GM10248 (cell line): ENCODE measurements at regions not wholly inside any gene's neighbourhood (a gene's known extent, or its start where the extent isn't known, plus 50 kb on each side); places are given as distances from the start of the nearest gene placed in this dataset.

Experiments
- CTCF ChIA-PET: fragments of 300-600 bp; sonication (Branson Sonifier 250); formaldehyde crosslinking; extraction: SDS; loops from one replicate; lab custom pipeline; 2021; ENCODE audit warnings: antibody characterized with exemption; lab: Yijun Ruan, JAX
- POLR2A ChIA-PET: fragments of 350-650 bp; sonication (Branson Sonifier 250); formaldehyde crosslinking; extraction: SDS; loops from one replicate; lab custom pipeline; 2020; ENCODE audit warnings: antibody characterized with exemption; lab: Yijun Ruan, JAX
- DNase-seq: peaks from one replicate; pipeline ENCODE4 v3.0.0; 2012; ENCODE audit errors: extremely low spot score
- CTCF ChIP-seq: IDR thresholded peaks from 2 replicates; pipeline ENCODE4 v1.5.1; 2012; ENCODE audit warnings: mild to moderate bottlenecking, low read depth; ENCODE audit errors: extremely low read depth, missing control alignments, control extremely low read depth

DNA sequence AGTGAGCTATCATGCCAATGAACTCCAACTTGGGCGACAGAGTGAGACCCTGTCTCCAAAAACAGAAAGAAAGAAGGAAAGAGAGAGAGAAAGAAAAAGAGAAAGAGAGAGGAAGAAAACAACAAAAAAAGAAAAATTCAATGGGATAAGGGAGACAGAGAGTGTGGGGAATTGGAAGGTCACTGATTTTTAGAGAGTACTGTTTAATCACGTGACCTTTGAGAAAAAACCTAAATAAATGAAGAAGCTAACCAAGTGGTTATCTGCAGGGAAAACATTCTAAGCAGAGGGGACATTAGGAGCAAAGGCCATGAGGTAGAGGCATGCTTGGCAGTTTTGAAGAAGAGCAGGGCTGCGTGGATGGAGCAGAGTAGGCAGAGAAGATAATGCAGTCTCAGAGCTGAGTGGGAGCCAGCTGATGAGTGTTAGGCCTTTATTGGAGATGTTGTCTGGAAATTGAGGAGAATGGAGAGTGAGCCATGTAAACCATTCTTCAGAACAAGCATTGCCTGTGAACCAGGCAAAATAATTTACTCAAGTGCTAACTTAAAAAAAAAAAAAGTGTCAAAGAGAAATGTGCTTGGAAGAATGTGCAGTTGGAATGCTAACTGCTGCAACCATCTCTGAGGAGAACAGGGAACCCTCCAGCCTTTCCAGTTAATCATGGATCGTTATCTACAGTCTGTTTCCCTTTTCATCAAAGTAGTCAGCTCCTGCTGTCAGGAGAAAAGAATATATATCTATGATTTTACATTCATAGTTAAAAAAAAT, 377.3 kb upstream of the SEMA6D start:
- DNase-seq = no peak
- CTCF ChIA-PET = interaction anchor here (1.5 to 1.6 kb wide), 2 partner anchors 11 to 20 kb away, joined by 3 read pairs; no protein-coding TSS in a partner anchor
- POLR2A ChIA-PET = no interaction called here
- no peak for TF ChIP-seq CTCF

GRCh38 chr15:47340571-47340920, 376.8 kb upstream of the SEMA6D start:
- no peak for DNase-seq
- ChIA-PET CTCF (no interaction called here), POLR2A (no interaction called here)
- TF ChIP-seq CTCF = no peak

DNA sequence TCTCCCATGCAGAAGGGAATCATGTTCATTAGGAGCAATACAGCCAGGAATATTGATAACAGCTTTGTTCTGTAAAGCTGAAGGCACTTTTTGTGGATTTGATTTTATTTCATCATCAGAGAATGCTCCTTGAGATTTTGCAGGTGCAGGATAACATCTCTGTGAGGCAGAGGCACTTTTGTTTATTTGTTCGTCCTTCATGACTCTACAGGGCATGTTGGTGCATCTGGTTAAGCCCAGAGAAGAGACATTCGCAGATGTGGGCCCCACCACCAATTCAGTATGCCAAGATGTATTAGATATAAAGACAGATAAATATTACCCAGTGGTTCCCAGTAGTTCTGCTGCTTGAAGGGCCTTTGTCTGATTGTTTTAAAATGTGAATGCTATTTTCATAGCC, 368.1 kb upstream of the SEMA6D start:
- ChIA-PET POLR2A (no interaction called here), CTCF (no interaction called here)
- DNase-seq = no peak
- no peak for TF ChIP-seq CTCF

DNA sequence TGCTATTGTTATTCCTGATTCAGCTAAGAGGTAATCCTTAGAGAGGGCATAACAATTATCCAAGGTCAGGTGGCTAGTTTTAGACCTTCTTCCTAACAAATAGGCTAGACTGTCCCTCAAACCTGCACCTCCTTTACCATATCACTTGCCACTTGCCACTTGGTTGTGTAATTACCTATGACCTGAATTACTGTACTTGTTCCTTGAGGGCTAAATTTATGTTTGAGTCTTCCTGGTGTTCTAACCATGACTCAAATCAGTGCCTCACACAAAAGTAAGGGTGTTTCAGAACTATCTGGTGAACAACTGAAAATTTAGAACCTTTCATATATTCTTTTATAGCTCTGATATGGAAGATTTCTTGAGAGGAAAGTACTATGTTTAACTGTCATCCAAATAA, 365.8 kb upstream of the SEMA6D start:
- CTCF ChIA-PET = interaction anchor here (1.1 to 1.3 kb wide), 3 partner anchors 12 to 23 kb away, joined by 3 to 4 read pairs (median 3); no protein-coding TSS in a partner anchor
- DNase-seq = no peak
- POLR2A ChIA-PET = no interaction called here
- TF ChIP-seq CTCF = no peak

GRCh38 chr15:47352217-47352616, 365.1 kb upstream of the SEMA6D start:
- DNase-seq = no peak
- no peak for TF ChIP-seq CTCF
- POLR2A ChIA-PET = no interaction called here
- CTCF ChIA-PET = interaction anchor here (1.3 kb wide), 2 partner anchors 17 to 24 kb away, joined by 3 to 4 read pairs; no protein-coding TSS in a partner anchor

DNA sequence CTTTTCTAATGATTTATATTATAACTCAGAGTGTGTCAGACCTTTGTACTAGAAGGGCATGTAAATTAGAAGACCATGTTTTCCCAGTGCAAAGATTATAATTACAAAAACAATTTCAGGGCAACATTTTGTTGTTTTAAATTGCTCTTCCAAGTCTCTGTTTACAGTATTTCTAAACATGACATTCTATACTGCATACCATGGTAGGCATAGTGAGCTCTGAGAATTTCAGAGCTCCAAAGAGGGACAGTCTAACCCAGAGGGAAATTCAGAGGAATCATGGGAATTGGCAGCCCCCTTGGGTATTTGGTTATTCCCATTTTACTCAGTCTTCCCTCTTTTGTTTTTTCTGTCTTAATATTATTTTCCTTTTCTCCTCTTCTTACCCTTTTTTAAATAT, 361.5 kb upstream of the SEMA6D start:
- no peak for DNase-seq
- ChIA-PET CTCF (interaction anchor here (1.6 kb wide), 1 partner anchor 45 kb away, joined by 3 read pairs; no protein-coding TSS in a partner anchor), POLR2A (no interaction called here)
- no peak for TF ChIP-seq CTCF
